ENCODE measurements at regions not wholly inside any gene's neighbourhood (a gene's known extent, or its start where the extent isn't known, plus 50 kb on each side); places are given as distances from the start of the nearest gene placed in this dataset.

DNA sequence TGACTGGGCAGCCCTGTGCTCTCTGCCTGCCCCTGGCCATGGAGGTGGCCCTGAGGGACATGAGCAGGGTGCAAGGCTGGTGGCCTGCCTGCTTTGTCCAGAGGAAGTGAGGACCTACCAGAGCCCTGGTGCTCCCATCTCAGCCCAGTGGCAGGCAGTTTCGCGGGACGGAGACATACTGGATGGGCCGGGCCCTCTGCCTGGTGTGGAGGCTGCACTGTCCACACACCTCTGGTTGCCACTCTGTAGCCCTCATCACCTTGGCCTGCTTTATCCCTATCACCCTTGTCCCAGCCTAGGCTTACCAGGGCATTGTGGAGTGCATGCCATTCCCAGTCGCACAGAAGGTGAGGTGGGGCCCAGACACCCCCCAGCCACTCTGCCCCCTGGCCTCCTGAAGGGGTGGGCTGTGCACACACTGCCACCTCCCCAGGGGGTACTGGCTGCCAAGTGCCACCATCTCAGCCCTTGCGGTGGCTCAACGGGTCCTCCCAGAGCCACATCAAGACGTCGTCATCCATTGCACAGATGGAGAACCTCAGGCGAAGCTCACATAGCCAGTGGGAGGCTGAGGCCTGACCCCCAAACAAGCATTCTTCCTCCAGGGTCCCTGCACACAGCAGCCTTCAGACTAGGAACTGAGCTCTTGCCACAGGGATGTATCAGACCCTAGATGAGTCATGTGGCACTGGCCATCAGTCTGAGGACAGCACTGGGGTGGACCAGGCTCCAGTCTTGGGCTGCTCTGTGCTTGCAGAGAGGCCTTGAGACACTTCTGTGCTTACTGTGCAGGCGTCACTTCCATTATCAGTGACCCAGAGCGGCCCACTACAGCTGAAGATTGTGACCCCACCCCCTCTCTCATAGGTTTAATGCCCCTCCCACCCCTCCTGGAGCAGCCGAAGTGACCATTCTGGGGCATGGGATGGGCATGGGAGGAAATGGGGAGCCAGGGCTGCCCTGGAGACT, 176.1 kb downstream of the IGLL1 start (continued):
- TF ChIP-seq ZBTB11 (CRISPR knock-in tag; IDR thresholded peaks at IDR 0.05) (no peak), ZNF184 (CRISPR knock-in tag; IDR thresholded peaks at IDR 0.05) (no peak), NFIC (IDR thresholded peaks at IDR 0.05) (no peak), HINFP (tag; conservative IDR thresholded peaks at IDR 0.05; ENCODE audit: low read depth) (no peak)

Measured in K562 (cell line).